Glomerular visceral epithelial cell (primary cell): ENCODE measurements at regions not wholly inside any gene's neighbourhood (a gene's known extent, or its start where the extent isn't known, plus 50 kb on each side); places are given as distances from the start of the nearest gene placed in this dataset.
A peak's percentile ranks its signal among the peaks of the same experiment; 100 is the strongest.

ENCODE experiments used
- DNase-seq: peaks from one replicate; pipeline ENCODE4 v3.0.0-alpha.2; 2016; ENCODE audit errors: extremely low spot score

GRCh38 chr12:18969512-18969911, 160.0 kb upstream of the PLEKHA5 start:
- no peak for DNase-seq

GRCh38 chr12:18970603-18971002, 158.9 kb upstream of the PLEKHA5 start:
- no peak for DNase-seq

GRCh38 chr12:18971932-18972331, 157.6 kb upstream of the PLEKHA5 start:
- no peak for DNase-seq

GRCh38 chr12:18975933-18976332, 153.6 kb upstream of the PLEKHA5 start:
- DNase-seq = no peak

- no peak for DNase-seq
These were observed 150.0 kb upstream of the PLEKHA5 start for GRCh38 chr12:18979401-18980126.

GRCh38 chr12:18981732-18982131, 147.8 kb upstream of the PLEKHA5 start:
- DNase-seq = no peak

GRCh38 chr12:18982226-18982949, 147.1 kb upstream of the PLEKHA5 start:
- DNase-seq = no peak

- DNase-seq = no peak
These were observed 145.7 kb upstream of the PLEKHA5 start for GRCh38 chr12:18983854-18984253.

- DNase-seq = no peak
These were observed 138.7 kb upstream of the PLEKHA5 start for GRCh38 chr12:18990856-18991255.

GRCh38 chr12:18992336-18992735, 137.2 kb upstream of the PLEKHA5 start:
- no peak for DNase-seq

- DNase-seq = peak; percentile 28
These were observed 130.9 kb upstream of the PLEKHA5 start for GRCh38 chr12:18998343-18999261.

GRCh38 chr12:19000836-19001235, 128.7 kb upstream of the PLEKHA5 start:
- DNase-seq = no peak

GRCh38 chr12:19002216-19002615, 127.3 kb upstream of the PLEKHA5 start:
- no peak for DNase-seq

GRCh38 chr12:19003141-19003540, 126.4 kb upstream of the PLEKHA5 start:
- DNase-seq = no peak

- DNase-seq = no peak
These were observed 125.4 kb upstream of the PLEKHA5 start for GRCh38 chr12:19003987-19004619.

GRCh38 chr12:19005257-19005801, 124.2 kb upstream of the PLEKHA5 start:
- DNase-seq = no peak

GRCh38 chr12:19006626-19007137, 122.9 kb upstream of the PLEKHA5 start:
- no peak for DNase-seq

- no peak for DNase-seq
These were observed 121.4 kb upstream of the PLEKHA5 start for GRCh38 chr12:19008102-19008501.

- no peak for DNase-seq
These were observed 119.4 kb upstream of the PLEKHA5 start for GRCh38 chr12:19010087-19010486.

GRCh38 chr12:19010726-19011125, 118.8 kb upstream of the PLEKHA5 start:
- no peak for DNase-seq

GRCh38 chr12:19012965-19013364, 116.6 kb upstream of the PLEKHA5 start:
- DNase-seq = no peak
